GM12878 (cell line): ENCODE measurements at regions not wholly inside any gene's neighbourhood (a gene's known extent, or its start where the extent isn't known, plus 50 kb on each side); places are given as distances from the start of the nearest gene placed in this dataset.

Experiments used
- CBX5 ChIP-seq: sonication (generic); IDR thresholded peaks from 2 replicates; pipeline ENCODE4 v1.6.1; 2016; ENCODE audit warnings: low read depth, moderate library complexity, mild to moderate bottlenecking, inconsistent platforms
- CHD2 ChIP-seq: IDR thresholded peaks from 2 replicates; pipeline ENCODE4 v1.6.1; 2011; ENCODE audit warnings: low read depth, low read length, improper control_type of control experiment, borderline replicate concordance
- EP300 ChIP-seq, 2 experiments: fragments of 150-350 bp in 1 of 2; IDR thresholded peaks; 2 replicates each; pipeline ENCODE4 v1.6.1; 2011 to 2012; ENCODE audit warnings: low read depth in 2 of 2, low read length in 2 of 2, borderline replicate concordance in 1 of 2, improper control_type of control experiment in 1 of 2, inconsistent platforms in 1 of 2; ENCODE audit not compliant: control insufficient read depth in 1 of 2
- EZH2 ChIP-seq: IDR thresholded peaks from 2 replicates; pipeline ENCODE4 v1.6.1; 2012; ENCODE audit warnings: low read depth, mild to moderate bottlenecking, control low read depth, inconsistent platforms, low read length, borderline replicate concordance; ENCODE audit not compliant: control insufficient read depth
- IKZF1 ChIP-seq: fragments of 450-650 bp; conservative IDR thresholded peaks from 2 replicates; pipeline ENCODE4 v1.6.1; 2017; ENCODE audit warnings: antibody characterized with exemption, mild to moderate bottlenecking
- KLF5 ChIP-seq: fragments of 450-650 bp; IDR thresholded peaks from 2 replicates; pipeline ENCODE4 v1.6.1; 2014; ENCODE audit warnings: mild to moderate bottlenecking; ENCODE audit not compliant: partially characterized antibody
- MTA2 ChIP-seq: fragments of 450-650 bp; IDR thresholded peaks from 2 replicates; pipeline ENCODE4 v1.6.1; 2016; ENCODE audit warnings: low read depth, mild to moderate bottlenecking, moderate library complexity
- POLR2A ChIP-seq: IDR thresholded peaks from 2 replicates; pipeline ENCODE4 v1.6.1; 2011; ENCODE audit warnings: low read depth, mild to moderate bottlenecking, low read length
- POLR2AphosphoS5 ChIP-seq: IDR thresholded peaks from 2 replicates; pipeline ENCODE4 v1.6.1; 2011; ENCODE audit warnings: mild to moderate bottlenecking, low read length, inconsistent platforms
- TAF1 ChIP-seq: IDR thresholded peaks from 2 replicates; pipeline ENCODE4 v1.6.1; 2011; ENCODE audit warnings: mild to moderate bottlenecking, low read depth, low read length, borderline replicate concordance
- TARDBP ChIP-seq: IDR thresholded peaks from 2 replicates; pipeline ENCODE4 v1.6.1; 2016; ENCODE audit warnings: borderline replicate concordance
- TF ChIP-seq, protein P1 (sequence below), 3 experiments: IDR thresholded peaks in 2 of 3; conservative IDR thresholded peaks in 1 of 3; 2 replicates each; pipeline ENCODE4 v1.5.1; 2011; ENCODE audit warnings: low read depth in 3 of 3, low read length in 3 of 3, mild to moderate bottlenecking in 3 of 3, control low read depth in 2 of 3, moderate library complexity in 2 of 3, inconsistent platforms in 1 of 3, mixed read lengths in 1 of 3; ENCODE audit not compliant: control insufficient read depth in 2 of 3, insufficient read depth in 1 of 3; ENCODE audit errors: extremely low read depth in 1 of 3

- TF ChIP-seq CHD2 (no peak), EZH2 (no peak), MTA2 (no peak), POLR2AphosphoS5 (no peak), TARDBP (no peak), TAF1 (no peak), POLR2A (no peak), EP300 (IDR thresholded peaks at IDR 0.05; ENCODE audit: borderline replicate concordance in 1 of 2, control insufficient read depth in 1 of 2, low read depth in 2 of 2, low read length in 2 of 2) (no peak), CBX5 (no peak), IKZF1 (no peak), KLF5 (no peak)
- TF ChIP-seq, protein P1, sequence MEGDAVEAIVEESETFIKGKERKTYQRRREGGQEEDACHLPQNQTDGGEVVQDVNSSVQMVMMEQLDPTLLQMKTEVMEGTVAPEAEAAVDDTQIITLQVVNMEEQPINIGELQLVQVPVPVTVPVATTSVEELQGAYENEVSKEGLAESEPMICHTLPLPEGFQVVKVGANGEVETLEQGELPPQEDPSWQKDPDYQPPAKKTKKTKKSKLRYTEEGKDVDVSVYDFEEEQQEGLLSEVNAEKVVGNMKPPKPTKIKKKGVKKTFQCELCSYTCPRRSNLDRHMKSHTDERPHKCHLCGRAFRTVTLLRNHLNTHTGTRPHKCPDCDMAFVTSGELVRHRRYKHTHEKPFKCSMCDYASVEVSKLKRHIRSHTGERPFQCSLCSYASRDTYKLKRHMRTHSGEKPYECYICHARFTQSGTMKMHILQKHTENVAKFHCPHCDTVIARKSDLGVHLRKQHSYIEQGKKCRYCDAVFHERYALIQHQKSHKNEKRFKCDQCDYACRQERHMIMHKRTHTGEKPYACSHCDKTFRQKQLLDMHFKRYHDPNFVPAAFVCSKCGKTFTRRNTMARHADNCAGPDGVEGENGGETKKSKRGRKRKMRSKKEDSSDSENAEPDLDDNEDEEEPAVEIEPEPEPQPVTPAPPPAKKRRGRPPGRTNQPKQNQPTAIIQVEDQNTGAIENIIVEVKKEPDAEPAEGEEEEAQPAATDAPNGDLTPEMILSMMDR (IDR thresholded peaks at IDR 0.05 in 2 of 3, conservative IDR thresholded peaks at IDR 0.05 in 1 of 3; ENCODE audit: control insufficient read depth in 2 of 3, extremely low read depth in 1 of 3, insufficient read depth in 1 of 3, low read depth in 3 of 3, low read length in 3 of 3), result no peak
Measured at GRCh38 chr10:78952030-78952429, 116.7 kb upstream of the ZMIZ1 start.
